Bronchial epithelial cell (primary cell): ENCODE measurements at regions not wholly inside any gene's neighbourhood (a gene's known extent, or its start where the extent isn't known, plus 50 kb on each side); places are given as distances from the start of the nearest gene placed in this dataset.

Experiments used
- DNase-seq: peaks from one replicate; pipeline ENCODE4 v3.0.0-alpha.2; 2010; ENCODE audit warnings: low read depth
- FAIRE-seq: peaks from 2 replicates; lab custom pipeline; 2011; peaks lifted over from hg19 to GRCh38; lab: Jason Lieb, UNC
- H3K27me3 ChIP-seq: 2 replicates; pipeline ENCODE4 v1.5.1; 2011; ENCODE audit warnings: low read length; ENCODE audit not compliant: control insufficient read depth, insufficient read depth
- H3K36me3 ChIP-seq: 2 replicates; pipeline ENCODE4 v1.5.1; 2011; ENCODE audit warnings: low read length; ENCODE audit not compliant: control insufficient read depth, insufficient read depth
- H3K4me3 ChIP-seq: 2 replicates; pipeline ENCODE4 v1.5.1; 2011; ENCODE audit warnings: mild to moderate bottlenecking, low read depth, low read length, control low read depth
- TF ChIP-seq, protein P1 (sequence below): IDR thresholded peaks from 2 replicates; pipeline ENCODE4 v1.5.1; 2011; ENCODE audit warnings: mild to moderate bottlenecking, moderate library complexity, low read length, control low read depth, inconsistent platforms; ENCODE audit not compliant: insufficient read depth, severe bottlenecking

DNA sequence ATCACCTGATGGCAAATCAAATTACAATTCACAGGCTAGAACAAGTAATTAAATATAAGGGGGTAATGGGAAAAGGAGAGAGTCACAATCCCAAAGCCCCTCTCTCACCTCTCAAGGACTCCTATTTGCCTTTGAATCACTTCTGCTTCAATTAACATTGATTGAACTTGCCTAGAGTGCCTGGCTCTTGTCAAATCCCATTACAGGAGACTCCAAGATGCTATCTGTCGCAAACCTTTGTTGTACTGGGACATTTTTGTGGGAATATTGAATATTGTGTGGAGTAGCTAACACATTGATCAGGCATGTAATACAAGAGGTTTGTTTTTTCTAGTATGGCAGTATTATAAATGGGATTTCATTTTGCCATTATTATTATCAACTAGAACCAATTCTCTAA is 412.8 kb upstream of the AZI2 start:
- DNase-seq (no peak), FAIRE-seq (no peak)
- H3K4me3 ChIP-seq: no peak overlapping the region
- no peaks in the 10 kb centered on the region for H3K36me3 ChIP-seq
- TF ChIP-seq, protein P1, sequence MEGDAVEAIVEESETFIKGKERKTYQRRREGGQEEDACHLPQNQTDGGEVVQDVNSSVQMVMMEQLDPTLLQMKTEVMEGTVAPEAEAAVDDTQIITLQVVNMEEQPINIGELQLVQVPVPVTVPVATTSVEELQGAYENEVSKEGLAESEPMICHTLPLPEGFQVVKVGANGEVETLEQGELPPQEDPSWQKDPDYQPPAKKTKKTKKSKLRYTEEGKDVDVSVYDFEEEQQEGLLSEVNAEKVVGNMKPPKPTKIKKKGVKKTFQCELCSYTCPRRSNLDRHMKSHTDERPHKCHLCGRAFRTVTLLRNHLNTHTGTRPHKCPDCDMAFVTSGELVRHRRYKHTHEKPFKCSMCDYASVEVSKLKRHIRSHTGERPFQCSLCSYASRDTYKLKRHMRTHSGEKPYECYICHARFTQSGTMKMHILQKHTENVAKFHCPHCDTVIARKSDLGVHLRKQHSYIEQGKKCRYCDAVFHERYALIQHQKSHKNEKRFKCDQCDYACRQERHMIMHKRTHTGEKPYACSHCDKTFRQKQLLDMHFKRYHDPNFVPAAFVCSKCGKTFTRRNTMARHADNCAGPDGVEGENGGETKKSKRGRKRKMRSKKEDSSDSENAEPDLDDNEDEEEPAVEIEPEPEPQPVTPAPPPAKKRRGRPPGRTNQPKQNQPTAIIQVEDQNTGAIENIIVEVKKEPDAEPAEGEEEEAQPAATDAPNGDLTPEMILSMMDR: no peak
- H3K27me3 ChIP-seq: peaks cover 2% of the 10 kb centered on the region

DNA sequence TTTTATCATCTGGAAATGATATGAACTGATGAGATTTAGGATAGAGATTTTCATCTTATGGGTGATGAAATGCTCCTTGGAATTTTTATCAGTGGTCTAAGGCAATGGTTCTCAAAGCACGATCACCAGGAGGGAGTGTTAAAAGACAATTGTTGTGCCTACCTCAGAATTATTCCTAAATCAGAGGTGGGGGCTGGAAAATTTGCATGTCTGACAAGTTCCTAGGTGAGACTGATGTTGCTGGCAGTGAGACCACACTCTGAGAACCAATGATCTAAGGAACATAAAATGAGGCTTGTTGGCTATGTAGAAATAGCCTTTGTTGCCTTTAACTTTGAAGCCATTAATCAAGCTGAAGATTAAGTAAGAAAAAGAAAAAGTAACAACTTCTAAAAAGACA is 416.6 kb upstream of the AZI2 start:
- no peak for FAIRE-seq
- TF ChIP-seq, protein P1: no peak

GRCh38 chr3:28768439-28768838 is 419.8 kb upstream of the AZI2 start:
- no peaks in the 10 kb centered on the region for H3K36me3 ChIP-seq
- TF ChIP-seq, protein P1: no peak
- no peak for FAIRE-seq
- H3K4me3 ChIP-seq: no peak overlapping the region
- no peaks in the 10 kb centered on the region for H3K27me3 ChIP-seq
- DNase-seq: no peak

More for the DNA sequence above, 416.6 kb upstream of the AZI2 start:
- Histone ChIP-seq H3K4me3 (no peak overlapping the region), H3K27me3 (no peaks in the 10 kb centered on the region), H3K36me3 (no peaks in the 10 kb centered on the region)
- no peak for DNase-seq

DNA sequence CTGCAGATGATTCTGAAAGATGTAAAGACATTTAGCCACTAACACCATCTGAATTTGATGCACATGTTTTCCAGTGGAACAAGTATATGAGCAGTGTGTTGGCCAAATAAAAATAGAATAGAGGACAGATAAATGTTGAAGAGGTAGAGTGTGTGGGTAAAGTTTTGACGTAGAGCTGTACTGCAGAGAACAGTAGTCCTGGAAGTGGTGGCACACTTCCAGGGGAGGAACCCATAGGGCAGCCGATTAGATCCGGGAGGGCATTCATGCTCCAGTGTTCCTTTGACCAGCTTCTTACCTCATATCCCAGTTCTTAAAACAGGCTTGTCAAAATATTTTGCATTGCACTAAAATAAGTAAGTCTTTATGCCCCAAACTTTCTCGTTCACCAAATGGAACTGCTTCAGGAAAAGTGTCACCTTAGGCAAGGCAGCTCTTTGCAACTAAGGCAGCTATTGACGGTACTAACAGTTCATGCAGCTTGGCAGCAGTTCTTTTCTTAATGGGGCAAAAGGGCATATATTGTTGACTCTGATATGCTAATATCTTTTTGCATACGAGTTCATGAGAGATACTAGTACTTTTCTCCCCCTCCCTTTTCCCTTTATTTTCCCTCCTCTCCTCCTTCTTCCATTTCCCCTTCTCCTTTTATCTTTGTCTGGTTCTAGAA is 429.3 kb upstream of the AZI2 start:
- FAIRE-seq (no peak), DNase-seq (no peak)
- no peaks in the 10 kb centered on the region for H3K36me3 ChIP-seq
- H3K4me3 ChIP-seq: no peak overlapping the region
- H3K27me3 ChIP-seq: no peaks in the 10 kb centered on the region
- TF ChIP-seq, protein P1: no peak

GRCh38 chr3:28780480-28780879 is 431.9 kb upstream of the AZI2 start:
- DNase-seq (no peak), FAIRE-seq (no peak)
- no peak overlapping the region for H3K4me3 ChIP-seq
- H3K36me3 ChIP-seq: no peaks in the 10 kb centered on the region
- no peaks in the 10 kb centered on the region for H3K27me3 ChIP-seq
- TF ChIP-seq, protein P1: no peak

DNA sequence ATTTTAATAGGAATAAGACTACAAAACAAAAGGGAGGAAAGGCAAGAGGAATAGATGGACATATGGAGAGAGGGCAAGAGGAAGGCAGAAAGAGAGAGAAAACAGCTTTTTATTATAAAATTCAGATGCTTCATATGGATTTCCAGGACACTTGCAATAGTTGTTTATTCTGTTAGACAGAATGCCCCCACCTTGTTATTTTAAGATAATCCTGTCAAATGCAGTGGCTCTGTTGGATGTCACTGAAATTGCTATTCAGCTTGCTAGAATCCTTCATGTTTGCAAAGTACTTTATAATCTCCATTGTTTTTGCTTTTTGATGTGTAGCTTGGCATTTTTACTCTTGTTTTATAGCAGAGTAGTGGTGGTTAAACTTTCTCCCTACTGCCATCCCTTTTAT is 432.4 kb upstream of the AZI2 start:
- no peaks in the 10 kb centered on the region for H3K27me3 ChIP-seq
- no peaks in the 10 kb centered on the region for H3K36me3 ChIP-seq
- no peak for DNase-seq
- FAIRE-seq: no peak
- no peak overlapping the region for H3K4me3 ChIP-seq
- TF ChIP-seq, protein P1: no peak
